ENCODE measurements at regions not wholly inside any gene's neighbourhood (a gene's known extent, or its start where the extent isn't known, plus 50 kb on each side); places are given as distances from the start of the nearest gene placed in this dataset.

GRCh38 chr5:87499478-87500410 lies 87.0 kb upstream of the CCNH start:
- no peak for DNase-seq
